ENCODE measurements at regions not wholly inside any gene's neighbourhood (a gene's known extent, or its start where the extent isn't known, plus 50 kb on each side); places are given as distances from the start of the nearest gene placed in this dataset.

DNA sequence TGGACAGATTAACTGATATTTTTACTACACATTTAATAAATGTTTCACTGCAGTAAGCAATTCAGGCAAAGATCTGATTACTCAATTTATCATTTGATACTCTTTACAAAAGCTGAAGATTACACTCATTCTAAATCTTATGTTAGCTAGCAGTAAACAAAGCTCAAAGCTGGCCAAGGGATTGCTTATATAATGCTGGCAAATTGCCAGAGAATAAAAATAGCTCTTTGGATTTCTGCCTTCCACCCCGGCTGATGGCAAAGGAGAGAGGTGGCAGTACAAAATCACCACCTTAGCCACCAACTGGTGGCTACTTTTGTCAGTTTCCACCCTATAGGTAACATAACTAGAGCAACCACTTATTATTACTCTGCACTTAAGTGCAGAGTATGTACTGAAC, 320.5 kb downstream of the FSIP2 start:
- TF ChIP-seq CTCF (IDR thresholded peaks at IDR 0.05; ENCODE audit: low read depth, low read length) = no peak
- H3K4me3 ChIP-seq (ENCODE audit: low read depth, low read length) = no peak overlapping the region
- in situ Hi-C loops (cut with HindIII; ENCODE audit: low sequenced_read_pairs) = no loop called here
- no peak for DNase-seq (ENCODE audit: low read depth, low spot score)

- in situ Hi-C loops (cut with HindIII; ENCODE audit: low sequenced_read_pairs) = no loop called here
- H3K4me3 ChIP-seq (ENCODE audit: low read depth, low read length) = no peak overlapping the region
- DNase-seq (ENCODE audit: low read depth, low spot score) = no peak
- TF ChIP-seq CTCF (IDR thresholded peaks at IDR 0.05; ENCODE audit: low read depth, low read length) = no peak
These were observed 322.3 kb downstream of the FSIP2 start for GRCh38 chr2:186060744-186061440.

GRCh38 chr2:186064507-186064906, 325.9 kb downstream of the FSIP2 start:
- no peak for TF ChIP-seq CTCF (IDR thresholded peaks at IDR 0.05; ENCODE audit: low read depth, low read length)
- in situ Hi-C loops (cut with HindIII; ENCODE audit: low sequenced_read_pairs) = no loop called here
- no peak overlapping the region for H3K4me3 ChIP-seq (ENCODE audit: low read depth, low read length)
- no peak for DNase-seq (ENCODE audit: low read depth, low spot score)

GRCh38 chr2:186065491-186065890, 326.9 kb downstream of the FSIP2 start:
- in situ Hi-C loops (cut with HindIII; ENCODE audit: low sequenced_read_pairs) = no loop called here
- no peak overlapping the region for H3K4me3 ChIP-seq (ENCODE audit: low read depth, low read length)
- no peak for TF ChIP-seq CTCF (IDR thresholded peaks at IDR 0.05; ENCODE audit: low read depth, low read length)
- no peak for DNase-seq (ENCODE audit: low read depth, low spot score)

GRCh38 chr2:186068139-186068801, 329.7 kb downstream of the FSIP2 start:
- H3K4me3 ChIP-seq (ENCODE audit: low read depth, low read length) = no peak overlapping the region
- no peak for TF ChIP-seq CTCF (IDR thresholded peaks at IDR 0.05; ENCODE audit: low read depth, low read length)
- in situ Hi-C loops (cut with HindIII; ENCODE audit: low sequenced_read_pairs) = no loop called here
- DNase-seq (ENCODE audit: low read depth, low spot score) = no peak

- no peak for TF ChIP-seq CTCF (IDR thresholded peaks at IDR 0.05; ENCODE audit: low read depth, low read length)
These were observed 331.1 kb downstream of the FSIP2 start for GRCh38 chr2:186069676-186070075.

More at GRCh38 chr2:186069676-186070075, 331.1 kb downstream of the FSIP2 start:
- in situ Hi-C loops (cut with HindIII; ENCODE audit: low sequenced_read_pairs) = no loop called here
- DNase-seq (ENCODE audit: low read depth, low spot score) = no peak
- H3K4me3 ChIP-seq (ENCODE audit: low read depth, low read length) = no peak overlapping the region
